ENCODE measurements at regions not wholly inside any gene's neighbourhood (a gene's known extent, or its start where the extent isn't known, plus 50 kb on each side); places are given as distances from the start of the nearest gene placed in this dataset.

DNA sequence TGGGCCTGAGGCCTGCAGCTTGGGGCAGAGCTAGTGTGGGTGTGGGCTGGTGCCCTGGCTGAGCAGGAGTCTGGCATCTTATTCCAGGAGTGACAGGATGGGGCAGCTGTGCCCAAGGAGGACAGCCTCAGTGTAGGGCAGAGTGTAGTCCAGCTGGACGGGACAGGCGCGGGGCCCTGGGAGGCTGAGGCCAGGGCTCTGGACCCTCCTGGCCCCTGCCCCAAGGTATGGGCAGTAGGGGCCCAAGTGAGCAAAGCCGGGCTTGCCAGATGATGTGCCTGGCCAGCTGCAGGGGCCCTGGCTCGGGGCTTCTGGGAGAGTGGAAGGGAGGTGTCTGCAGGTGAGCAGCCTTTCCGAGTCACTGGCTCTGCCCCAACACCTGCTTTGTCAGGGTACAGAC, 1190.9 kb downstream of the BRD1 start:
- no peak overlapping the region for H3K27ac ChIP-seq
- TF ChIP-seq, protein P1, sequence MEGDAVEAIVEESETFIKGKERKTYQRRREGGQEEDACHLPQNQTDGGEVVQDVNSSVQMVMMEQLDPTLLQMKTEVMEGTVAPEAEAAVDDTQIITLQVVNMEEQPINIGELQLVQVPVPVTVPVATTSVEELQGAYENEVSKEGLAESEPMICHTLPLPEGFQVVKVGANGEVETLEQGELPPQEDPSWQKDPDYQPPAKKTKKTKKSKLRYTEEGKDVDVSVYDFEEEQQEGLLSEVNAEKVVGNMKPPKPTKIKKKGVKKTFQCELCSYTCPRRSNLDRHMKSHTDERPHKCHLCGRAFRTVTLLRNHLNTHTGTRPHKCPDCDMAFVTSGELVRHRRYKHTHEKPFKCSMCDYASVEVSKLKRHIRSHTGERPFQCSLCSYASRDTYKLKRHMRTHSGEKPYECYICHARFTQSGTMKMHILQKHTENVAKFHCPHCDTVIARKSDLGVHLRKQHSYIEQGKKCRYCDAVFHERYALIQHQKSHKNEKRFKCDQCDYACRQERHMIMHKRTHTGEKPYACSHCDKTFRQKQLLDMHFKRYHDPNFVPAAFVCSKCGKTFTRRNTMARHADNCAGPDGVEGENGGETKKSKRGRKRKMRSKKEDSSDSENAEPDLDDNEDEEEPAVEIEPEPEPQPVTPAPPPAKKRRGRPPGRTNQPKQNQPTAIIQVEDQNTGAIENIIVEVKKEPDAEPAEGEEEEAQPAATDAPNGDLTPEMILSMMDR (conservative IDR thresholded peaks at IDR 0.05): no peak

DNA sequence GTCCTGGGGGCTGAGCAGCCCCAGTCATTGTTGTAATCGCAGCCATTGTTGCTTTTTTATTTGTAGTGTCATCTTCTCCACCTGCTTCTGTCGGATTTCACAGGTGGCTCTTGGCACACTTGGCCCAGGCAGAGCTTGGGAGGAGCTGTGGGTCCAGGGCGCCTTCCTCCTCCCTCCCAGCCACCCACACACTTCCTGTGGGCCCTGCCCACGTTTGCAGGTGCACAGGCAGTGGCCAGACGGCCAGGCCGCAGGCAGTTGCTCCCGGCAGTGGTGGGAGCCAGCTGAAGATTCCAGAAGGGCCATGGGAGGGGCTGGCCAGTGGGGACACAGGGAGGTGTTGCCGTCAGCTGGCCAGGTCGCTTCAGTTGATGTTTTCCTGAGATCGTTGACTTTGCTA, 1191.9 kb downstream of the BRD1 start:
- TF ChIP-seq, protein P1 (conservative IDR thresholded peaks at IDR 0.05): no peak
- H3K27ac ChIP-seq: no peak overlapping the region

DNA sequence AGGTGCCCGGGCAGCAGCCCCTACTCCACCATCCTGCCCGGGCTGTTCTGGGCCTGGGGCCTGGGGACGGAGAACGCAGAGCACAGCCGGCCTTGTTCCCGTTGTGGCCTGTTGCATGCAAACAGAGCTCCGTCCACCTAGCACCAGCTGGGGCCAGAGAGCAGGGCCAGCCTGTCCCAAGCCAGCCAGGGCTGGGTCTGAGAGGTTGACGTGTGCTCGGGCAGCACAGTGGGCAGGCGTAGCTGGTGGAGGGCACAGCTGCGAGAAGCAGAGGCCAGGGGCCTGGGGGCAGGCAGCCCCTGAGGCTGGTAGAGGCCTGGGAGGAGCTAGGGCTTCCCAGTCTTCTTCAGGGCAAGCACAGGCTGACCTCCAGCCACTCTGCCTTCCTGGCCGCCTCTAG, 1192.6 kb downstream of the BRD1 start:
- no peak overlapping the region for H3K27ac ChIP-seq

DNA sequence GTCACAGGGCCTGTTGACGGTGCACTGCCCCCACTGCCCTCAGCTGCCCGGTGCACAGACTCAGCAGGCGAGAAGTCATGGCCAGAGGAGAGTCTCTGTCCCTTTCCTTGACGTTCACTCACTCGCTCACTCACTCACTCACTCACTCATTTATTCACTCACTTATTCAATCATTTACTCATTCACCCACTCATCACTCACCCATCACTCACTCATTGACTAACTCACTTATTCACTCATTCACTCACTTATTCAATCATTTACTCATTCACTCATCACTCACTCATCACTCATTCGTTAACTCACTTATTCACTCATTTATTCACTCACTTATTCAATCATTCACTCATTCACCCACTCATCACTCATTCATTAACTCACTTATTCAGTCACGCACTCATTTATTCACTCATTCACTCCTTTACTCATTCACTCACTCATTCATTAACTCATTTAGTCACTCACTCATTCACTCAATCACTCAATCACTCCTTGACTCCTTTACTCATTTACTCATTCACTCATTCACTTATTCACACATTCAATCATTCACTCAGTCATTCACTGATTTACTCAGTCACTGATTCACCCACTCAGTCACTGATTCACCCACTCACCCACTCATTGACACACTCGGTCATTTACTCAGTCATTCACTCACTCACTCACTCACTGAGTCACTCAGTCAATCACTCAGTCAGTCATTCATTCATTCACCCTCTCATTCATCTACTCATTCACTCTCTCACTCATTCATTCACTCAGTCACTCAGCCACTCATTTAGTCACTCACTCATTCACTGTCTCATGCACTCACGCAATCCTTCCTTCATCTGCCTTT, 1193.5 kb downstream of the BRD1 start:
- H3K27ac ChIP-seq: no peak overlapping the region
- TF ChIP-seq, protein P1 (conservative IDR thresholded peaks at IDR 0.05): no peak

More for the DNA sequence above, 1192.6 kb downstream of the BRD1 start:
- TF ChIP-seq, protein P1 (conservative IDR thresholded peaks at IDR 0.05): no peak

DNA sequence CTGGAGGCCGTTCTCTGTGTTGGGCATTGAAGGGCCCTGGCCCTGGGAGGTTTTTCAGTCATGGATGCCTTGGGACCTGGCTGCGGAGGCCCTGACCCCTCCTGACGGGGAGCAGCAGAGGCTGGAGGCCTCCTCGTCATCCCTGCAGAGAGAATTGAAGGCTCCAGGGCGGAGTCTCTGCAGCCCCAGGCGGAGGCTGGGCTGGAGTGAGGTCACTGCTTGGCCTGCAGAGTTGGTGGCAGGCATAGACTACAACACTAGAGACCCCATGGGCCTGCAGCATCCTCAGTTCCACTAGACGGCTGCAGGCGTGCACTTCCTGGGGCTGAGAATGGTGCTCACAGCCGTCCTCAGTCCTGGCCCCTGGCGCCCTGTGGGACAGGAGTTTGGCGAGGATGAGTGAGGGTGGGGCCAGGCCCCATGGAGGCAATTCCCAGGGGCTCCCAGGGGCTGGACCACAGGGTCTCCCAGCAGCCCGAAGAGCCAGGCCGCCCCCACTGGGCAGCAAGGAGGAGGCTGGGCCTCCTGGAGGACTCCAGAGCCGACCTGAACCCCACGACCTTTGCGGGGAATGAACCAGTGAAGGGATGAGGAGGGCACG, 1194.9 kb downstream of the BRD1 start:
- H3K27ac ChIP-seq: no peak overlapping the region
- TF ChIP-seq, protein P1 (conservative IDR thresholded peaks at IDR 0.05): no peak

DNA sequence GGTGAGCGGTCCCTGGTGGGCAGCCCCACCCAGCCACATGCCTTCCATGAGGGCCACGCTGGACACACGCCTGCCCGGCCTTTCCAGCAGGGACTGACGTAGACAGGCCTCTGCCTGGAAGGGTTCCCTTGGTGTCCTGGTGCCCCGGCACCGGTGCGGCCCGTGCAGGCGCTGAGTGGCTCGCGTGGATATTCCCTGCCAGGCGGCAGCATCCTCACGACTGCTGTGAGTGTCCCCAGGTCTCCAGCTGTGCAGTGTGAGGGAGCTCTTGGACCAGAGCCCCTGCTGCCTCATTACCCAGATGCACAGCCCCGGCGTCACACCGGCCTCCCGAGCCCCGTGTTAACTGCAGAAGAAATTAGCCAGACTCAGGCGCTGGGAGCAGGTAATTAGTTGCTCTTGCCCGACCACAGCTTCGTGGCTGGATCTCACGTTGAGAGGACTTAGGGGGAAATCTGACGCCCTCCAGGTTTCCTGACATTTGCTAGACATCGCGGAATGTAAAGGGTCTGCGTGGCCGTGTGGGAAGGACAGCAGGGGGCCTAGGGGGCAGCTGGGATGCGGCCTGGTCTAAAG, 1196.3 kb downstream of the BRD1 start:
- no peak overlapping the region for H3K27ac ChIP-seq
- TF ChIP-seq, protein P1 (conservative IDR thresholded peaks at IDR 0.05): no peak

DNA sequence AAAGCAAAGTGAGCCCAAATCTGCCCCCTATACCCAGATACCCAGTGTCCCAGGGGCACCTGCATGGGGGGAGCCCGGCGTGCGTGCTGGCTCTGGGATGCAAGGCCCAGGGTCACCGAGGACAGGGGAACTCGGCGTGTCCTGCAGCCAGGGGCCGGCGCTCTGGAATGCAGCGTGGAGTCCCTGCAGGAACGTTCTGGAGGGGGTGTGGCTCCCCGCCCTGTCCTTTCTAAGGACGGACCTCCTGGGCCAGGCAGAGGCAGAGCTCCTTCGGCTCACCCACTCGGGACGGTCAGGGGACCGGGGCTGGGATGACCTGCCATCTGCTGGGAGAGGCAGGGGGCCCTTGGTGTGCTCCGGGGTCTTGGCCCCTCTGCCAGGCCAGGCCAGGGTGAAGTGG, 1196.8 kb downstream of the BRD1 start:
- H3K27ac ChIP-seq: no peak overlapping the region
- TF ChIP-seq, protein P1 (conservative IDR thresholded peaks at IDR 0.05): no peak

Data from VCaP (cell line).